HCT116 (cell line): ENCODE measurements at regions not wholly inside any gene's neighbourhood (a gene's known extent, or its start where the extent isn't known, plus 50 kb on each side); places are given as distances from the start of the nearest gene placed in this dataset.

Experiments used
- ATAC-seq: fragments of 200-7000 bp; cut with Tn5 transposase; 2 replicates; pipeline ENCODE4 v1.9.1; 2020; ENCODE audit warnings: mild to moderate bottlenecking, moderate library complexity
- BruUV-seq: library from RNA; stranded (reverse); fragments of 400-500 nt; replicated peaks from 2 replicates; lab custom pipeline; 2021; lab: Mats Ljungman, UMichigan
- CTCF ChIA-PET: fragments of 300-600 bp; sonication (Branson Sonifier 250); formaldehyde crosslinking; loops from one replicate; lab custom pipeline; 2021; ENCODE audit warnings: antibody characterized with exemption; lab: Charles Lee
- POLR2A ChIA-PET: fragments of 300-600, 350-600 bp; sonication (Branson Sonifier 250); formaldehyde crosslinking; loops from one replicate; lab custom pipeline; 2021; ENCODE audit warnings: antibody characterized with exemption; lab: Charles Lee
- RAD21 ChIA-PET, 2 experiments: fragments of 300-600 bp; sonication (Branson Sonifier 250); formaldehyde crosslinking; loops; one replicate each; lab custom pipeline; 2023; ENCODE audit warnings: low total read pairs in 2 of 2; ENCODE audit not compliant: uncharacterized antibody in 2 of 2, unreplicated experiment in 2 of 2, low non-redundant PET in 1 of 2; lab: Charles Lee
- DNase-seq: peaks from one replicate; pipeline ENCODE4 v3.0.0-alpha.2; 2010; ENCODE audit warnings: low read depth, low spot score
- H2AFZ ChIP-seq: fragments of 200-600 bp; shearing (Covaris generic), sonication (generic); 2 replicates; pipeline ENCODE4 v1.6.1; 2017; ENCODE audit warnings: low read depth, mixed run types, mixed read lengths, antibody characterized with exemption, low read length; ENCODE audit not compliant: poor library complexity, severe bottlenecking
- H3K27ac ChIP-seq: 2 replicates; pipeline ENCODE4 v1.5.1; 2012; ENCODE audit warnings: low read depth, low read length
- H3K27me3 ChIP-seq: fragments of 200-600 bp; sonication (generic); 2 replicates; pipeline ENCODE4 v1.6.1; 2016; ENCODE audit warnings: mixed run types, low read length, mixed read lengths; ENCODE audit not compliant: insufficient read depth
- H3K36me3 ChIP-seq, 2 experiments: fragments of 200-500 bp in 1 of 2; fragments of 200-600 bp in 1 of 2; sonication (Bioruptor generic) in 1 of 2; sonication (generic) in 1 of 2; 2 replicates each; pipeline versions ENCODE4 v1.5.1 to v1.6.1; 2014 to 2016; ENCODE audit warnings: low read length in 2 of 2, inconsistent platforms in 1 of 2, mixed read lengths in 1 of 2, mixed run types in 1 of 2; ENCODE audit not compliant: insufficient read depth in 2 of 2, control insufficient read depth in 1 of 2
- H3K4me1 ChIP-seq, 2 experiments: fragments of 200-600 bp in 1 of 2; sonication (generic) in 1 of 2; 2 replicates each; pipeline versions ENCODE4 v1.5.1 to v1.6.1; 2012 to 2017; ENCODE audit warnings: low read length in 2 of 2, inconsistent platforms in 1 of 2, mild to moderate bottlenecking in 1 of 2, mixed read lengths in 1 of 2, mixed run types in 1 of 2, moderate library complexity in 1 of 2; ENCODE audit not compliant: insufficient read depth in 2 of 2, control insufficient read depth in 1 of 2
- H3K4me2 ChIP-seq: fragments of 200-600 bp; sonication (generic); 2 replicates; pipeline ENCODE4 v1.6.1; 2017; ENCODE audit warnings: mixed run types, low read length, mixed read lengths
- H3K4me3 ChIP-seq, 2 experiments: fragments of 200-600 bp in 1 of 2; sonication (generic) in 1 of 2; replicated peaks in 1 of 2; 2 replicates each; pipeline ENCODE4 v1.5.1; 2011 to 2016; ENCODE audit warnings: low read length in 2 of 2, control low read depth in 1 of 2, low read depth in 1 of 2, mild to moderate bottlenecking in 1 of 2, mixed read lengths in 1 of 2, mixed run types in 1 of 2
- H3K79me2 ChIP-seq: fragments of 200-600 bp; sonication (generic); 2 replicates; pipeline ENCODE4 v1.6.1; 2017; ENCODE audit warnings: mild to moderate bottlenecking, mixed run types, low read length, moderate library complexity, mixed read lengths; ENCODE audit not compliant: insufficient read depth
- H3K9ac ChIP-seq: fragments of 200-600 bp; sonication (generic); 2 replicates; pipeline ENCODE4 v1.6.1; 2016; ENCODE audit warnings: low read length, mixed read lengths
- H3K9me2 ChIP-seq: fragments of 200-600 bp; sonication (generic), shearing (Covaris generic); 2 replicates; pipeline ENCODE4 v1.6.1; 2017; ENCODE audit warnings: mixed run types, mild to moderate bottlenecking, moderate library complexity; ENCODE audit not compliant: insufficient read depth
- H3K9me3 ChIP-seq, 2 experiments: fragments of 200-500 bp in 1 of 2; fragments of 200-600 bp in 1 of 2; sonication (Bioruptor generic) in 1 of 2; sonication (generic) in 1 of 2; 2 replicates each; pipeline ENCODE4 v1.6.1; 2014 to 2017; ENCODE audit warnings: low read length in 2 of 2, mixed read lengths in 2 of 2, inconsistent platforms in 1 of 2, low read depth in 1 of 2, mild to moderate bottlenecking in 1 of 2, mixed run types in 1 of 2, moderate library complexity in 1 of 2; ENCODE audit not compliant: control insufficient read depth in 1 of 2, insufficient read depth in 1 of 2
- H4K20me1 ChIP-seq: fragments of 200-600 bp; sonication (generic), shearing (Covaris generic); 2 replicates; pipeline ENCODE4 v1.6.1; 2017; ENCODE audit warnings: mixed run types, mild to moderate bottlenecking, moderate library complexity; ENCODE audit not compliant: insufficient read depth
- CBX3 ChIP-seq: IDR thresholded peaks from 2 replicates; pipeline ENCODE4 v1.6.1; 2012; ENCODE audit warnings: low read depth
- CEBPB ChIP-seq: IDR thresholded peaks from 2 replicates; pipeline ENCODE4 v1.6.1; 2012; ENCODE audit warnings: low read depth
- EGR1 ChIP-seq: IDR thresholded peaks from 2 replicates; pipeline ENCODE4 v1.6.1; 2012; ENCODE audit warnings: low read depth
- EZH2 ChIP-seq: fragments of 200-600 bp; sonication (generic); IDR thresholded peaks from 2 replicates; pipeline ENCODE4 v1.6.1; 2017; ENCODE audit warnings: antibody characterized with exemption, mixed run types
- JUND ChIP-seq: IDR thresholded peaks from 2 replicates; pipeline ENCODE4 v1.6.1; 2012
- RAD21 ChIP-seq: IDR thresholded peaks from 2 replicates; pipeline ENCODE4 v1.6.1; 2012; ENCODE audit warnings: low read depth, mild to moderate bottlenecking
- SIN3A ChIP-seq: IDR thresholded peaks from 2 replicates; pipeline ENCODE4 v1.6.1; 2012; ENCODE audit warnings: low read depth
- SRF ChIP-seq: IDR thresholded peaks from 2 replicates; pipeline ENCODE4 v1.6.1; 2012; ENCODE audit warnings: low read depth
- TCF7L2 ChIP-seq: IDR thresholded peaks from 2 replicates; pipeline ENCODE4 v1.7.0; 2011; ENCODE audit warnings: borderline replicate concordance, inconsistent platforms; ENCODE audit not compliant: insufficient read depth, insufficient read length; ENCODE audit errors: extremely low read depth
- YY1 ChIP-seq: IDR thresholded peaks from 2 replicates; pipeline ENCODE4 v1.6.1; 2011; ENCODE audit warnings: low read length, low read depth, moderate library complexity, mild to moderate bottlenecking; ENCODE audit not compliant: insufficient replicate concordance; ENCODE audit errors: extremely low read depth
- intact Hi-C: fragments of 100-400 bp; cut with micrococcal nuclease; formaldehyde crosslinking; loops from 2 replicates; pipeline ENCODE4 v1.10.0; 2022
- TF ChIP-seq, protein P1 (sequence below), 3 experiments: fragments of 200-600 bp in 1 of 3; sonication (generic) in 1 of 3; IDR thresholded peaks in 2 of 3; conservative IDR thresholded peaks in 1 of 3; 2 replicates each; pipeline ENCODE4 v1.5.1; 2012 to 2017; ENCODE audit warnings: low read depth in 2 of 3, low read length in 2 of 3, antibody characterized with exemption in 1 of 3, borderline replicate concordance in 1 of 3, control low read depth in 1 of 3, mild to moderate bottlenecking in 1 of 3, mixed read lengths in 1 of 3, mixed run types in 1 of 3, moderate library complexity in 1 of 3; ENCODE audit not compliant: insufficient read depth in 1 of 3
- TF ChIP-seq, protein P2 (sequence below): IDR thresholded peaks from 2 replicates; pipeline ENCODE4 v1.6.1; 2012
- TF ChIP-seq, protein P3 (sequence below): IDR thresholded peaks from 2 replicates; pipeline ENCODE4 v1.6.1; 2012; ENCODE audit warnings: low read depth

- TF ChIP-seq, protein P1, sequence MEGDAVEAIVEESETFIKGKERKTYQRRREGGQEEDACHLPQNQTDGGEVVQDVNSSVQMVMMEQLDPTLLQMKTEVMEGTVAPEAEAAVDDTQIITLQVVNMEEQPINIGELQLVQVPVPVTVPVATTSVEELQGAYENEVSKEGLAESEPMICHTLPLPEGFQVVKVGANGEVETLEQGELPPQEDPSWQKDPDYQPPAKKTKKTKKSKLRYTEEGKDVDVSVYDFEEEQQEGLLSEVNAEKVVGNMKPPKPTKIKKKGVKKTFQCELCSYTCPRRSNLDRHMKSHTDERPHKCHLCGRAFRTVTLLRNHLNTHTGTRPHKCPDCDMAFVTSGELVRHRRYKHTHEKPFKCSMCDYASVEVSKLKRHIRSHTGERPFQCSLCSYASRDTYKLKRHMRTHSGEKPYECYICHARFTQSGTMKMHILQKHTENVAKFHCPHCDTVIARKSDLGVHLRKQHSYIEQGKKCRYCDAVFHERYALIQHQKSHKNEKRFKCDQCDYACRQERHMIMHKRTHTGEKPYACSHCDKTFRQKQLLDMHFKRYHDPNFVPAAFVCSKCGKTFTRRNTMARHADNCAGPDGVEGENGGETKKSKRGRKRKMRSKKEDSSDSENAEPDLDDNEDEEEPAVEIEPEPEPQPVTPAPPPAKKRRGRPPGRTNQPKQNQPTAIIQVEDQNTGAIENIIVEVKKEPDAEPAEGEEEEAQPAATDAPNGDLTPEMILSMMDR (IDR thresholded peaks at IDR 0.05 in 2 of 3, conservative IDR thresholded peaks at IDR 0.05 in 1 of 3; ENCODE audit: borderline replicate concordance in 1 of 3, insufficient read depth in 1 of 3, low read depth in 2 of 3, low read length in 2 of 3): no peak
- TF ChIP-seq SRF (no peak), YY1 (no peak), EGR1 (no peak), JUND (no peak), TCF7L2 (no peak), EZH2 (no peak), CBX3 (no peak), SIN3A (no peak), RAD21 (no peak), CEBPB (no peak)
- TF ChIP-seq, protein P2, sequence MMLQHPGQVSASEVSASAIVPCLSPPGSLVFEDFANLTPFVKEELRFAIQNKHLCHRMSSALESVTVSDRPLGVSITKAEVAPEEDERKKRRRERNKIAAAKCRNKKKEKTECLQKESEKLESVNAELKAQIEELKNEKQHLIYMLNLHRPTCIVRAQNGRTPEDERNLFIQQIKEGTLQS: no peak
- TF ChIP-seq, protein P3, sequence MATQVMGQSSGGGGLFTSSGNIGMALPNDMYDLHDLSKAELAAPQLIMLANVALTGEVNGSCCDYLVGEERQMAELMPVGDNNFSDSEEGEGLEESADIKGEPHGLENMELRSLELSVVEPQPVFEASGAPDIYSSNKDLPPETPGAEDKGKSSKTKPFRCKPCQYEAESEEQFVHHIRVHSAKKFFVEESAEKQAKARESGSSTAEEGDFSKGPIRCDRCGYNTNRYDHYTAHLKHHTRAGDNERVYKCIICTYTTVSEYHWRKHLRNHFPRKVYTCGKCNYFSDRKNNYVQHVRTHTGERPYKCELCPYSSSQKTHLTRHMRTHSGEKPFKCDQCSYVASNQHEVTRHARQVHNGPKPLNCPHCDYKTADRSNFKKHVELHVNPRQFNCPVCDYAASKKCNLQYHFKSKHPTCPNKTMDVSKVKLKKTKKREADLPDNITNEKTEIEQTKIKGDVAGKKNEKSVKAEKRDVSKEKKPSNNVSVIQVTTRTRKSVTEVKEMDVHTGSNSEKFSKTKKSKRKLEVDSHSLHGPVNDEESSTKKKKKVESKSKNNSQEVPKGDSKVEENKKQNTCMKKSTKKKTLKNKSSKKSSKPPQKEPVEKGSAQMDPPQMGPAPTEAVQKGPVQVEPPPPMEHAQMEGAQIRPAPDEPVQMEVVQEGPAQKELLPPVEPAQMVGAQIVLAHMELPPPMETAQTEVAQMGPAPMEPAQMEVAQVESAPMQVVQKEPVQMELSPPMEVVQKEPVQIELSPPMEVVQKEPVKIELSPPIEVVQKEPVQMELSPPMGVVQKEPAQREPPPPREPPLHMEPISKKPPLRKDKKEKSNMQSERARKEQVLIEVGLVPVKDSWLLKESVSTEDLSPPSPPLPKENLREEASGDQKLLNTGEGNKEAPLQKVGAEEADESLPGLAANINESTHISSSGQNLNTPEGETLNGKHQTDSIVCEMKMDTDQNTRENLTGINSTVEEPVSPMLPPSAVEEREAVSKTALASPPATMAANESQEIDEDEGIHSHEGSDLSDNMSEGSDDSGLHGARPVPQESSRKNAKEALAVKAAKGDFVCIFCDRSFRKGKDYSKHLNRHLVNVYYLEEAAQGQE: no peak
- peaks cover 5 to 7% of the 10 kb centered on the region in 2 experiments; a peak in 2 of 4 replicates for H3K4me1 ChIP-seq
- no peak overlapping the region for H3K4me2 ChIP-seq
- no peaks in the 10 kb centered on the region for H3K79me2 ChIP-seq
- H3K9me3 ChIP-seq: peaks cover 0 to 5% of the 10 kb centered on the region in 2 experiments; a peak in 1 of 4 replicates
- POLR2A ChIA-PET: interaction anchor here (1.2 kb wide), 1 partner anchor 14 kb away, joined by 3 read pairs; no protein-coding TSS in a partner anchor
- intact Hi-C loops: no loop called here
- no peak overlapping the region for H3K9ac ChIP-seq
- no peaks in the 10 kb centered on the region for H3K9me2 ChIP-seq
- RAD21 ChIA-PET: no interaction called here
- no peak overlapping the region for H3K4me3 ChIP-seq
- no peaks in the 10 kb centered on the region for H3K36me3 ChIP-seq
- H3K27me3 ChIP-seq: no peaks in the 10 kb centered on the region
- CTCF ChIA-PET: interaction anchor here (0.8 to 2.0 kb wide), 2 partner anchors 13 to 14 kb away, joined by 3 to 4 read pairs; no protein-coding TSS in a partner anchor
- H3K27ac ChIP-seq: no peak overlapping the region
- DNase-seq: no peak
- H4K20me1 ChIP-seq: no peaks in the 10 kb centered on the region
- ATAC-seq: no peak
- no peak overlapping the region for H2AFZ ChIP-seq
- BruUV-seq: no TSS peak
These were observed 232.0 kb upstream of the GSE1 start for GRCh38 chr16:85380905-85381737.
